ENCODE measurements at regions not wholly inside any gene's neighbourhood (a gene's known extent, or its start where the extent isn't known, plus 50 kb on each side); places are given as distances from the start of the nearest gene placed in this dataset.

DNA sequence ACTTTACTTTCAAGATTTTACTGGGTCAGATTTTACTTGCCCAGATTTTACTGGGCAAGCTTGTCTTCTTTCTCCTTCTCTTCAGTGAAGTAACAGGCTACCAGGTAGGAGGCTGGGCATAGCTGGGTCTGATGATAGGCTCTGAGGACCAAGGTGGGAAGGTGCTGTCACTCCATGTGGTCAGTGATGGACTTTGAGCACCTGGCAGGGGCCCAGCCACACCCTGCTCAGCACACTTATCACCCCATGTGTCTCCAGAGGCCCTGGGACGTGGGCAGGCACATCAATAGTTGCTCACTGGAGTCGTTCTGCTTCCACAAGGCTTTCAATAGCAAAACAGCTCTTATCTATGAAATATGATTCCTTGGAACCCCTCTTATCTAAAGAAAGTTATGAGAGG, 70.5 kb upstream of the GPR26 start:
- no peak for DNase-seq
- no peak overlapping the region for H3K27ac Mint-ChIP-seq
- no peaks in the 10 kb centered on the region for H3K27me3 ChIP-seq (ENCODE audit: control insufficient read depth in 2 of 2, insufficient read depth in 2 of 2, low read length in 2 of 2)
- no peaks in the 10 kb centered on the region for H3K36me3 ChIP-seq (replicated peaks in 1 of 2; ENCODE audit: control insufficient read depth in 1 of 2, insufficient read depth in 2 of 2, low read length in 2 of 2)
- no peak overlapping the region for H3K27ac ChIP-seq (ENCODE audit: low read depth in 1 of 2, low read length in 2 of 2)
- H3K4me3 Mint-ChIP-seq = no peak overlapping the region
- H3K9ac ChIP-seq (ENCODE audit: insufficient read depth, low read length, poor library complexity, severe bottlenecking) = no peak overlapping the region
- intact Hi-C loops (cut with micrococcal nuclease) = no loop called here
- H3K4me1 Mint-ChIP-seq = no peaks in the 10 kb centered on the region
- peaks cover 0 to 3% (median 0%) of the 10 kb centered on the region in 7 donors for H3K9me3 Mint-ChIP-seq
- H3K9me3 ChIP-seq (replicated peaks in 1 of 2; ENCODE audit: control insufficient read depth in 1 of 2, insufficient read depth in 1 of 2, low read length in 2 of 2) = no peaks in the 10 kb centered on the region
- no CpG with 5 or more reads among the region's 2 CpGs for WGBS (ENCODE audit: insufficient coverage)
- H3K4me1 ChIP-seq (ENCODE audit: control insufficient read depth in 1 of 2, insufficient read depth in 2 of 2, low read length in 2 of 2) = no peaks in the 10 kb centered on the region
- TF ChIP-seq, protein P1, sequence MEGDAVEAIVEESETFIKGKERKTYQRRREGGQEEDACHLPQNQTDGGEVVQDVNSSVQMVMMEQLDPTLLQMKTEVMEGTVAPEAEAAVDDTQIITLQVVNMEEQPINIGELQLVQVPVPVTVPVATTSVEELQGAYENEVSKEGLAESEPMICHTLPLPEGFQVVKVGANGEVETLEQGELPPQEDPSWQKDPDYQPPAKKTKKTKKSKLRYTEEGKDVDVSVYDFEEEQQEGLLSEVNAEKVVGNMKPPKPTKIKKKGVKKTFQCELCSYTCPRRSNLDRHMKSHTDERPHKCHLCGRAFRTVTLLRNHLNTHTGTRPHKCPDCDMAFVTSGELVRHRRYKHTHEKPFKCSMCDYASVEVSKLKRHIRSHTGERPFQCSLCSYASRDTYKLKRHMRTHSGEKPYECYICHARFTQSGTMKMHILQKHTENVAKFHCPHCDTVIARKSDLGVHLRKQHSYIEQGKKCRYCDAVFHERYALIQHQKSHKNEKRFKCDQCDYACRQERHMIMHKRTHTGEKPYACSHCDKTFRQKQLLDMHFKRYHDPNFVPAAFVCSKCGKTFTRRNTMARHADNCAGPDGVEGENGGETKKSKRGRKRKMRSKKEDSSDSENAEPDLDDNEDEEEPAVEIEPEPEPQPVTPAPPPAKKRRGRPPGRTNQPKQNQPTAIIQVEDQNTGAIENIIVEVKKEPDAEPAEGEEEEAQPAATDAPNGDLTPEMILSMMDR (IDR thresholded peaks at IDR 0.05) = no peak
- H3K4me3 ChIP-seq (replicated peaks in 1 of 3; ENCODE audit: low read depth in 2 of 3, low read length in 3 of 3) = no peak overlapping the region
- no peaks in the 10 kb centered on the region for H4K20me1 ChIP-seq (ENCODE audit: insufficient read depth, low read length)
- no peak overlapping the region for H3K4me2 ChIP-seq (replicated peaks; ENCODE audit: extremely low read depth, low read length, poor library complexity, severe bottlenecking)
- H3K79me2 ChIP-seq (ENCODE audit: insufficient read depth, low read length) = no peaks in the 10 kb centered on the region
- peaks cover 0 to 6% (median 6%) of the 10 kb centered on the region in 3 donors for H3K27me3 Mint-ChIP-seq (ENCODE audit: low read depth in 3 of 3)
- no peaks in the 10 kb centered on the region for H3K36me3 Mint-ChIP-seq
- H2AFZ ChIP-seq (ENCODE audit: insufficient read depth, low read depth, low read length, poor library complexity, severe bottlenecking) = no peak overlapping the region

DNA sequence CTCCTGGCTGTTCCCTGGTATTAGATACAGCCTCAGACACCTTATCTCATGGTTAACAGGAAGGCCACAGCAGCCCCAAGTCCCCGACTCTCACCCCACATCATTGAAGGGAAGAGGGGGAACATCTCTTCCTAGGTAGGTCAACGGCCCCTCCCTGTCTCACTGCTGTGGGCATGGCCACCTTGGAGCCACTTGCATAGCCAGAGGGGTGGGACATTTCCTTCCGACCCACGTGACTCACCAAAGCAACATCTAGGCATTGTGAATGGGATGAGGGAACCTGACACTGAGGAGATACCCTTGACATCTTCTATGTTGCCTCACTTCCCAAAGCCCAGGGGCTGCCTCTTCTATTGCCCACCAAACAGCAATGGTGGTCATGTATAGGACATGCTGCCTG, 68.5 kb upstream of the GPR26 start:
- H3K27ac ChIP-seq (ENCODE audit: low read depth in 1 of 2, low read length in 2 of 2) = no peak overlapping the region
- H3K27me3 Mint-ChIP-seq (ENCODE audit: low read depth in 3 of 3) = peaks cover 2 to 6% (median 6%) of the 10 kb centered on the region in 3 donors
- H3K27ac Mint-ChIP-seq = no peak overlapping the region
- no peaks in the 10 kb centered on the region for H3K4me1 ChIP-seq (ENCODE audit: control insufficient read depth in 1 of 2, insufficient read depth in 2 of 2, low read length in 2 of 2)
- no peaks in the 10 kb centered on the region for H3K27me3 ChIP-seq (ENCODE audit: control insufficient read depth in 2 of 2, insufficient read depth in 2 of 2, low read length in 2 of 2)
- no peaks in the 10 kb centered on the region for H3K36me3 Mint-ChIP-seq
- H3K4me2 ChIP-seq (replicated peaks; ENCODE audit: extremely low read depth, low read length, poor library complexity, severe bottlenecking) = no peak overlapping the region
- H4K20me1 ChIP-seq (ENCODE audit: insufficient read depth, low read length) = no peaks in the 10 kb centered on the region
- H3K9ac ChIP-seq (ENCODE audit: insufficient read depth, low read length, poor library complexity, severe bottlenecking) = no peak overlapping the region
- H3K9me3 ChIP-seq (replicated peaks in 1 of 2; ENCODE audit: control insufficient read depth in 1 of 2, insufficient read depth in 1 of 2, low read length in 2 of 2) = no peaks in the 10 kb centered on the region
- DNase-seq = no peak
- H2AFZ ChIP-seq (ENCODE audit: insufficient read depth, low read depth, low read length, poor library complexity, severe bottlenecking) = no peak overlapping the region
- H3K4me3 ChIP-seq (replicated peaks in 1 of 3; ENCODE audit: low read depth in 2 of 3, low read length in 3 of 3) = no peak overlapping the region
- no peaks in the 10 kb centered on the region for H3K79me2 ChIP-seq (ENCODE audit: insufficient read depth, low read length)
- TF ChIP-seq, protein P1 (IDR thresholded peaks at IDR 0.05) = no peak
- H3K4me3 Mint-ChIP-seq = no peak overlapping the region
- intact Hi-C loops (cut with micrococcal nuclease) = no loop called here
- no peaks in the 10 kb centered on the region for H3K4me1 Mint-ChIP-seq
- WGBS (ENCODE audit: insufficient coverage) = no CpG with 5 or more reads among the region's 4 CpGs
- peaks cover 0 to 3% (median 0%) of the 10 kb centered on the region in 7 donors for H3K9me3 Mint-ChIP-seq
- no peaks in the 10 kb centered on the region for H3K36me3 ChIP-seq (replicated peaks in 1 of 2; ENCODE audit: control insufficient read depth in 1 of 2, insufficient read depth in 2 of 2, low read length in 2 of 2)
